BE2C (cell line): ENCODE measurements at regions not wholly inside any gene's neighbourhood (a gene's known extent, or its start where the extent isn't known, plus 50 kb on each side); places are given as distances from the start of the nearest gene placed in this dataset.
"Not testable (repeated sequence)": the region's sequence is repeated elsewhere in the genome, so short reads cannot be mapped to it uniquely, and the experiment has no call there.

Experiments
- DNase-seq: peaks from one replicate; pipeline ENCODE4 v3.0.0-alpha.2; 2020
- H3K27me3 ChIP-seq: fragments of 250-450 bp; sonication (Bioruptor Pico); 2 replicates; pipeline ENCODE4 v1.5.1; 2020; ENCODE audit warnings: mild to moderate bottlenecking
- H3K36me3 ChIP-seq: fragments of 250-450 bp; sonication (Bioruptor Pico); 2 replicates; pipeline ENCODE4 v1.5.1; 2020; ENCODE audit warnings: mild to moderate bottlenecking
- H3K4me1 ChIP-seq: fragments of 250-450 bp; sonication (Bioruptor Pico); 2 replicates; pipeline ENCODE4 v1.5.1; 2020
- H3K4me3 ChIP-seq: 2 replicates; pipeline ENCODE4 v1.5.1; 2011; ENCODE audit warnings: low read depth, low read length
- H3K9me3 ChIP-seq: fragments of 250-450 bp; sonication (Bioruptor Pico); 2 replicates; pipeline ENCODE4 v1.5.1; 2020
- TF ChIP-seq, protein P1 (sequence below): IDR thresholded peaks from 2 replicates; pipeline ENCODE4 v1.5.1; 2012; ENCODE audit warnings: mild to moderate bottlenecking, low read depth, low read length

DNA sequence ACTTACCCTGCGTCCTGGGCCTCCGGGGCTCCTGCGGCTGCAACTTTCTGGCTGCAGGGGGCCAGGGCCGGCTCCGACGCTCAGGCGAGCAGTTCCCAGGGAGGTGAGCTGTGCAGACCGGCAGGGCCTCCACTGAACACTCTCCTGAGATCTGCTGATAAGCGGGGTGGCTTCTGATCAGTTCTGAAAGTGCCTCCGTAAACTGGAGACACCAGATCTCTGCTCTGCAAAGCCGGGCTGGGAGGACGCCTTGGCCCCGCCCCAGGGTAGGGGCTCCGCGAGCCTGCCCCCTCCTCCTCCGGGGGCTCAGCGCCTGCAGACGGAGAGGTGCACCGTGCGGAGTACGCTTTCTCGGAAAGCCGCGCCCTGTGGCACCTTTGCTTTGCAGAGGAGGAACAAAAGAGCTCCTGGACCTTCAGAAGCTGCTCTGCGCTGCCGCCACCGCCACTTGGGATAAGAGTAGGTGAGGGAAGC, 141.3 kb upstream of the VKORC1L1 start:
- TF ChIP-seq, protein P1, sequence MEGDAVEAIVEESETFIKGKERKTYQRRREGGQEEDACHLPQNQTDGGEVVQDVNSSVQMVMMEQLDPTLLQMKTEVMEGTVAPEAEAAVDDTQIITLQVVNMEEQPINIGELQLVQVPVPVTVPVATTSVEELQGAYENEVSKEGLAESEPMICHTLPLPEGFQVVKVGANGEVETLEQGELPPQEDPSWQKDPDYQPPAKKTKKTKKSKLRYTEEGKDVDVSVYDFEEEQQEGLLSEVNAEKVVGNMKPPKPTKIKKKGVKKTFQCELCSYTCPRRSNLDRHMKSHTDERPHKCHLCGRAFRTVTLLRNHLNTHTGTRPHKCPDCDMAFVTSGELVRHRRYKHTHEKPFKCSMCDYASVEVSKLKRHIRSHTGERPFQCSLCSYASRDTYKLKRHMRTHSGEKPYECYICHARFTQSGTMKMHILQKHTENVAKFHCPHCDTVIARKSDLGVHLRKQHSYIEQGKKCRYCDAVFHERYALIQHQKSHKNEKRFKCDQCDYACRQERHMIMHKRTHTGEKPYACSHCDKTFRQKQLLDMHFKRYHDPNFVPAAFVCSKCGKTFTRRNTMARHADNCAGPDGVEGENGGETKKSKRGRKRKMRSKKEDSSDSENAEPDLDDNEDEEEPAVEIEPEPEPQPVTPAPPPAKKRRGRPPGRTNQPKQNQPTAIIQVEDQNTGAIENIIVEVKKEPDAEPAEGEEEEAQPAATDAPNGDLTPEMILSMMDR: peak; percentile 31
- H3K27me3 ChIP-seq: no peaks in the 10 kb centered on the region
- no peaks in the 10 kb centered on the region for H3K9me3 ChIP-seq
- no peaks in the 10 kb centered on the region for H3K4me1 ChIP-seq
- peak; percentile 60 for DNase-seq
- peak overlapping the region; percentile 51 for H3K4me3 ChIP-seq
- H3K36me3 ChIP-seq: no peaks in the 10 kb centered on the region

DNA sequence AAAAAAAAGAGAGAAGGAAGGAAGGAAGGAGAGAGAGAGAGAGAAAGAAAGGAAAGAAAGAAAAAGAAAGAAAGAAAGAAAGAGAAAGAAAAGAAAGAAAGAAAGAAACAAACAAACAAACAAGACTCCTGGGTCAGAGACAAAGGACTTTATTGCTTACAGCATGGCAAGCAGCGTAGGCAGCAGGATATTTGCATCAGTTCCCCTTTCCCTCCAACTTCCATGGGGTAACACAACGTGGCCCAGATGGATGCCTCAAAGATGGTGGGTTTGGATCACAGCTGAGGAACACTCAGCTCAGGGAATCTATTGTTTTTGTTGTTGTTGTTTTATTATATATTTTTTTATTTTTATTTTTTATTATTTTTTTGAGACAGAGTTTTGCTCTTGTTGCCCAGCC, 128.5 kb upstream of the VKORC1L1 start:
- H3K27me3 ChIP-seq: no peaks in the 10 kb centered on the region
- H3K9me3 ChIP-seq: no peaks in the 10 kb centered on the region
- H3K36me3 ChIP-seq: peaks cover 6% of the 10 kb centered on the region; the same call in 1 of the 2 replicates
- TF ChIP-seq, protein P1: no peak
- DNase-seq: no peak
- no peaks in the 10 kb centered on the region for H3K4me1 ChIP-seq
- H3K4me3 ChIP-seq: no peak overlapping the region

DNA sequence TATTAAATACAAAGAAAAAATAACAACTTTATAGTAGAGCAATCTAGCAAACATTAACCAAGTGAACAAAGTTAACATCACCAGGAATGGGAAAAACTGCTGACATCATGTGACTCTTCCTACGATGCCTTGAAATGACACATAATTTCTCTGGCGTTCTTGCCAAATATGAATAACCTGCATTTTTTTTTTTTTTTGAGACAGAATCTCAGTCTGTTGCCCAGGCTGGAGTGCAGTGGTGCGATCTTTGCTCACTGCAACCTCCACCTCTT, 126.5 kb upstream of the VKORC1L1 start:
- Histone ChIP-seq H3K36me3 (peaks cover 2% of the 10 kb centered on the region; the same call in 1 of the 2 replicates), H3K4me1 (no peaks in the 10 kb centered on the region), H3K9me3 (no peaks in the 10 kb centered on the region), H3K27me3 (no peaks in the 10 kb centered on the region), H3K4me3 (no peak overlapping the region)
- TF ChIP-seq, protein P1: no peak
- no peak for DNase-seq

DNA sequence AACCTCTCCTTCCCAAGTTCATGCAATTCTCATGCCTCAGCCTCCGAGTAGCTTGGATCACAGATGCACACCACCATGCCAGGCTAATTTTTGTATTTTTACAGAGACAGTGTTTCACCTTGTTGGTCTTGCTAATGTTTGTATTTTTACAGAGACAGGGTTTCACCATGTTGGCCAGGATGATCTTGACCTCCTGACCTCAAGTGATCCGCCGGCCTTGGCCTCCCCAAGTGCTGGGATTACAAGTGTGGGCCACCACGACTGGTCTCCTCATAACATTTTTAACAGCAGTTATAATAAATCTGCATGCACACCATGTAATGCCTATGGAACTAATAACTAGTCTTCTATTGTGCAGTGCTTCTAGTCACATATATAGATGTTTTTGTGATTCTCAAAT, 123.8 kb upstream of the VKORC1L1 start:
- peaks cover 10% of the 10 kb centered on the region for H3K36me3 ChIP-seq
- no peak for DNase-seq
- no peaks in the 10 kb centered on the region for H3K9me3 ChIP-seq
- H3K4me1 ChIP-seq: no peaks in the 10 kb centered on the region
- H3K4me3 ChIP-seq: no peak overlapping the region
- TF ChIP-seq, protein P1: no peak
- H3K27me3 ChIP-seq: no peaks in the 10 kb centered on the region

DNA sequence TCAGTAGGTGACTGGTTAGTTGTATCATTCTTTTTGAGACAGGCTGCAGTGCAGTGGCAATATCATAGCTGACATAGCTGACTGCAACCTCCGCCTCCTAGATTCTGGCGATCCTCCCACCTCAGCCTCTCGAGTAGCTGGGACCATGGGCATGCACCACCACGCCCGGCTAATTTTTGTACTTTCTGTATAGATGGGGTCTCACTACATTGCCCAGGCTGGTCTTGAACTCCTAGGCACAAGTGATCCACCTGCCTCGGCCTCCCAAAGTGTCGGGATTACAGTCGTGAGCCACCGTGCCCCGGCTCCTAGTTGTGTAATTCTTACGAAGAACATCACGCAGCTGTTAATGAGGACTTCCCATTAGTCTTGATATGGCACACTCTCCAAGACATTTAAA, 123.4 kb upstream of the VKORC1L1 start:
- H3K9me3 ChIP-seq: no peaks in the 10 kb centered on the region
- no peak for DNase-seq
- TF ChIP-seq, protein P1: no peak
- H3K27me3 ChIP-seq: no peaks in the 10 kb centered on the region
- no peaks in the 10 kb centered on the region for H3K4me1 ChIP-seq
- H3K4me3 ChIP-seq: no peak overlapping the region; the same call in 1 of the 2 replicates
- H3K36me3 ChIP-seq: peaks cover 10% of the 10 kb centered on the region

DNA sequence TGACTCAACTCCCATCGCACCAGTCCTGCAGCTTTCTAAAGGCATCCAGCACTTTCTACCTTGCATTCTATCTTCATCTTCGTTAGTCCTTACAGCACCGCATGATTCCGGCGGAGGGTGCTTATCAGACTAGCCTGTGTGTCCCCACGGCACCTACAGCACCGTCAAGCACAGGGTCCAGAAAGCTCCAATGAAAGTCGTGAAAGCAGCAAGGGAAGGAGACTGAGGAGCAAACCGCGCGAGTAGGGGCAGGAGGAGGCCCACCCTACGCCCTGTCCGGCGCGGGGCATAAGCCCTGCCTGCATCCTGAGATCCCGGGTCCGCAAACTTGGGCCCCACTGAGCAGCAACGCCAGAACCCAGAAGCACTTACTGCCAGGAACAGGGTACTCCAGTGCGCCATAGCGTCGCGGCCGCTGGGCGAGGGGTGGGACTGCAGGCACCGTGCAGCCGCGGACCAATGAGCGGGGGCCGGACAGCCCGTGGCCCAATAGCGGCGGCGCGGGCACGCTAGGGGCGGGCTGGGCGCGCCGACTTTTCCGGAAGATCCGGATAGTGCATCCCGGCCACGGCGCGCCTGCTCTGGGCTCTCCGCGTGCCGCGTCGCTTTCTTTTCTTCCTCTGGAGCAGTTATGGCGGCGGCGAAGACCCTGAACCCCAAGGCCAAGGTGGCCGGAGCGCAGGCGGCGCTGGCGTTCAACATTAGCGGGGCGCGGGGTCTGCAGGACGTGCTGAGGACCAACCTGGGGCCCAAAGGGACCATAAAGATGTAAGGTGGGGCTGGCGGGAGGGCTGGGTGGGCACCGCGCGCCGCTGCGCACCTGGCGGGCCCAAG, 122.1 kb upstream of the VKORC1L1 start:
- DNase-seq: peak; percentile 95
- TF ChIP-seq, protein P1: no peak
- H3K9me3 ChIP-seq: no peaks in the 10 kb centered on the region
- peaks cover 17% of the 10 kb centered on the region for H3K36me3 ChIP-seq
- H3K4me1 ChIP-seq: no peaks in the 10 kb centered on the region
- peak overlapping the region; percentile 99 for H3K4me3 ChIP-seq
- H3K27me3 ChIP-seq: no peaks in the 10 kb centered on the region

DNA sequence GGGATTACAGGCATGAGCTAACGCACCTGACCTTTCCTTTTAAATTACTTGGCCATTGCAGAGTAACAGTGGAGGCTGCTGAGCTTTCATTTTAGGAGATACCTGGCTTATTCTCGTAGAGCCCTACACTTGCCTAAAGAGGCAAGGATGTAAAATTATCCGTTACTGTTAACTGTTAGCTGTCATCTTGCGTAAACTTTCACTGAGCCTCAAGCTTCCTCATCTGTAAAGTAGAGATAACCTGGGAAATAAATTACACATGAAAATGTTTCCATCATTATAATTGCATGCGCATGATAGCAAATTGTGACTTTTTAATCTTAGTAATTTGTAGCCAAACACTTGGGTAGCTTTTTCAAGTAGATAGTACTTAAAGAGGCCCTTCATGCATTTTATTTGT, 118.8 kb upstream of the VKORC1L1 start:
- not testable (repeated sequence) for DNase-seq, H3K4me1 ChIP-seq, H3K4me3 ChIP-seq, H3K9me3 ChIP-seq, H3K27me3 ChIP-seq
- H3K36me3 ChIP-seq: peaks cover 23% of the 10 kb centered on the region

DNA sequence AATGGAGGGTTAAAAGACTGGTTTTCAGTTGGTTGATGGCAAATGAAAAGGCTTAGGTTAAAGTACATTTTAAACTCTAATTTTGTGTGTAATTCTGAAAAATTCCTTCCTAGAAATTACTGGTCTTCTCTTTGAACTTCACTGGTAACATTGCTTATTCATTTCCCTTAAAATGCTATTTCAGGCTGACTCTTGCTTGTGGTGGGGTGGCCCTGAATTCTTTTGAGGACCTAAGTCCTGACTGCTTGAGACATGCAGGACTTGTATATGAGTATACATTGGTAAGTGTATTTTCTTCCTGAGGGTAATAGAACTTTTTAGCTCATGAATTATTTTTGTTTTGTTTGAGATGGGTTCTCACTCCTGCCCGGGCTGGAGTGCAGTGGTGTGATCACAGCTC, 113.9 kb upstream of the VKORC1L1 start:
- H3K4me3 ChIP-seq, H3K9me3 ChIP-seq, DNase-seq, H3K4me1 ChIP-seq, H3K27me3 ChIP-seq: not testable (repeated sequence)
- peaks cover 22% of the 10 kb centered on the region for H3K36me3 ChIP-seq

DNA sequence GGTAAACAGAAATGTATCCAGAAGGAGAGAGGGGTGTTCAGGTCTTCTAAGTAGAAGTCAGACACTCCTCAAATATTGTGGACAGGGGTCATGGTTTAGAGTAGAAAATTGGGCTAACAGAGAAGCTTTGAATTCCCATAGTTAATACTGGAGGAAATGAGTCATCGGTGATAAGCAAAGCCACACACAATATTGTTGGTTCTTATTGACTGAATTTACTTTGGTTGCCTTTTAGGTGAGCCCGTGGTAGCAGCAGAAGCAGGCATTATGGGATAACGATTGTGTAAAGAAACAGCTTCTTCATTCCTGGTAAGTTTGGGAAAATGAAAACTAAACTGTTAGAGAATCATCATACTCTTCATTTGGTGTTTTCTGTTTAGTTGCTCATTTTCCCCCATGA, 110.2 kb upstream of the VKORC1L1 start:
- H3K4me1 ChIP-seq, H3K4me3 ChIP-seq, DNase-seq, H3K36me3 ChIP-seq, H3K27me3 ChIP-seq, H3K9me3 ChIP-seq: not testable (repeated sequence)
